ENCODE measurements at regions not wholly inside any gene's neighbourhood (a gene's known extent, or its start where the extent isn't known, plus 50 kb on each side); places are given as distances from the start of the nearest gene placed in this dataset.

- TF ChIP-seq CTCF (IDR thresholded peaks at IDR 0.05; ENCODE audit: low read length) (no peak), EZH2 (IDR thresholded peaks at IDR 0.05; ENCODE audit: borderline replicate concordance, low read length) (no peak)
Observed at GRCh38 chr9:89679581-89679980, 74.8 kb downstream of the GADD45G start.

All from OCI-LY1 (cell line).